Neural cell (in vitro differentiated cells): ENCODE measurements at regions not wholly inside any gene's neighbourhood (a gene's known extent, or its start where the extent isn't known, plus 50 kb on each side); places are given as distances from the start of the nearest gene placed in this dataset.

Experiments used
- H2AFZ ChIP-seq: fragments of 200-600, 300-800 bp; sonication (generic), shearing (Covaris generic); 2 replicates; pipeline ENCODE4 v1.6.0; 2014; ENCODE audit warnings: low read depth, mild to moderate bottlenecking, antibody characterized with exemption, low read length, moderate library complexity
- H3F3A ChIP-seq: fragments of 200-600 bp; shearing (Covaris generic); 2 replicates; pipeline ENCODE4 v1.6.1; 2016; ENCODE audit warnings: mild to moderate bottlenecking, moderate library complexity, mixed read lengths, antibody characterized with exemption, low read length; ENCODE audit not compliant: insufficient read depth, poor library complexity, severe bottlenecking
- H3K27ac ChIP-seq: fragments of 200-600, 300-800 bp; sonication (generic), shearing (Covaris generic); 2 replicates; pipeline ENCODE4 v1.5.1; 2014; ENCODE audit warnings: mild to moderate bottlenecking, low read length, moderate library complexity
- H3K27me3 ChIP-seq: fragments of 300-800, 200-600 bp; sonication (generic), shearing (Covaris generic); 2 replicates; pipeline ENCODE4 v1.6.0; 2014; ENCODE audit warnings: mild to moderate bottlenecking, low read depth, low read length, moderate library complexity; ENCODE audit not compliant: insufficient read depth
- H3K36me3 ChIP-seq: fragments of 300-800, 200-600 bp; sonication (generic), shearing (Covaris generic); 2 replicates; pipeline ENCODE4 v1.5.1; 2014; ENCODE audit warnings: mild to moderate bottlenecking, antibody characterized with exemption, low read length, moderate library complexity; ENCODE audit not compliant: insufficient read depth
- H3K4me2 ChIP-seq: fragments of 300-800, 200-600 bp; sonication (generic), shearing (Covaris generic); 2 replicates; pipeline ENCODE4 v1.6.0; 2014; ENCODE audit warnings: mild to moderate bottlenecking, low read length
- H3K4me3 ChIP-seq: fragments of 300-800, 200-600 bp; sonication (generic), shearing (Covaris generic); 2 replicates; pipeline ENCODE4 v1.5.1; 2014; ENCODE audit warnings: mild to moderate bottlenecking, low read length, moderate library complexity
- H3K79me2 ChIP-seq: fragments of 200-600 bp; shearing (Covaris generic); replicated peaks from 2 replicates; pipeline ENCODE4 v1.6.0; 2014; ENCODE audit warnings: mild to moderate bottlenecking, low read length, moderate library complexity; ENCODE audit not compliant: insufficient read depth
- H3K9ac ChIP-seq: fragments of 300-800, 200-600 bp; sonication (generic), shearing (Covaris generic); 2 replicates; pipeline ENCODE4 v1.6.1; 2016; ENCODE audit warnings: mild to moderate bottlenecking, low read length, mixed read lengths
- H3K9me2 ChIP-seq: fragments of 200-600 bp; shearing (Covaris generic); 2 replicates; pipeline ENCODE4 v1.6.1; 2016; ENCODE audit warnings: mild to moderate bottlenecking, low read length, mixed read lengths; ENCODE audit not compliant: insufficient read depth
- H3K9me3 ChIP-seq: fragments of 200-600, 300-800 bp; sonication (generic), shearing (Covaris generic); 2 replicates; pipeline ENCODE4 v1.6.1; 2016; ENCODE audit warnings: mild to moderate bottlenecking, mixed run types, low read length, moderate library complexity, mixed read lengths
- H4K20me1 ChIP-seq: fragments of 200-600 bp; shearing (Covaris generic); 2 replicates; pipeline ENCODE4 v1.6.1; 2016; ENCODE audit warnings: mild to moderate bottlenecking, mixed run types; ENCODE audit not compliant: insufficient read depth
- CTCF ChIP-seq: fragments of 450-650 bp; IDR thresholded peaks from 2 replicates; pipeline ENCODE4 v1.5.1; 2014; ENCODE audit warnings: antibody characterized with exemption, mild to moderate bottlenecking, moderate library complexity; ENCODE audit not compliant: poor library complexity, severe bottlenecking
- EP300 ChIP-seq: fragments of 450-650 bp; conservative IDR thresholded peaks from 2 replicates; pipeline ENCODE4 v1.6.1; 2014; ENCODE audit warnings: antibody characterized with exemption, mild to moderate bottlenecking, moderate library complexity; ENCODE audit not compliant: poor library complexity, severe bottlenecking
- EZH2 ChIP-seq: fragments of 200-600, 300-800 bp; shearing (Covaris generic), sonication (generic); IDR thresholded peaks from 2 replicates; pipeline ENCODE4 v1.6.1; 2014; ENCODE audit warnings: antibody characterized with exemption, low read length, borderline replicate concordance, mild to moderate bottlenecking; ENCODE audit not compliant: insufficient read depth, poor library complexity, severe bottlenecking
- MXI1 ChIP-seq: fragments of 450-650 bp; conservative IDR thresholded peaks from 2 replicates; pipeline ENCODE4 v1.6.1; 2014; ENCODE audit warnings: antibody characterized with exemption, mild to moderate bottlenecking; ENCODE audit not compliant: poor library complexity, severe bottlenecking
- POLR2AphosphoS5 ChIP-seq: IDR thresholded peaks from 2 replicates; pipeline ENCODE4 v1.6.1; 2012
- RAD21 ChIP-seq: fragments of 450-650 bp; conservative IDR thresholded peaks from 2 replicates; pipeline ENCODE4 v1.6.1; 2014; ENCODE audit warnings: antibody characterized with exemption, mild to moderate bottlenecking, moderate library complexity
- TAF1 ChIP-seq: IDR thresholded peaks from 2 replicates; pipeline ENCODE4 v1.6.1; 2012; ENCODE audit warnings: low read depth
- TF ChIP-seq, protein P1 (sequence below): IDR thresholded peaks from 2 replicates; pipeline ENCODE4 v1.6.1; 2012; ENCODE audit warnings: borderline replicate concordance

- Histone ChIP-seq H3K9ac (no peak overlapping the region), H3K79me2 (no peaks in the 10 kb centered on the region), H3K27me3 (no peaks in the 10 kb centered on the region), H4K20me1 (no peaks in the 10 kb centered on the region), H3K4me3 (no peak overlapping the region), H3K36me3 (no peaks in the 10 kb centered on the region), H3K9me3 (no peaks in the 10 kb centered on the region), H3K4me2 (no peak overlapping the region), H3K9me2 (no peaks in the 10 kb centered on the region), H3F3A (no peaks in the 10 kb centered on the region), H3K27ac (no peak overlapping the region), H2AFZ (no peak overlapping the region)
- TF ChIP-seq TAF1 (no peak), POLR2AphosphoS5 (no peak), MXI1 (no peak), RAD21 (no peak), EP300 (no peak), CTCF (no peak), EZH2 (no peak)
- TF ChIP-seq, protein P1, sequence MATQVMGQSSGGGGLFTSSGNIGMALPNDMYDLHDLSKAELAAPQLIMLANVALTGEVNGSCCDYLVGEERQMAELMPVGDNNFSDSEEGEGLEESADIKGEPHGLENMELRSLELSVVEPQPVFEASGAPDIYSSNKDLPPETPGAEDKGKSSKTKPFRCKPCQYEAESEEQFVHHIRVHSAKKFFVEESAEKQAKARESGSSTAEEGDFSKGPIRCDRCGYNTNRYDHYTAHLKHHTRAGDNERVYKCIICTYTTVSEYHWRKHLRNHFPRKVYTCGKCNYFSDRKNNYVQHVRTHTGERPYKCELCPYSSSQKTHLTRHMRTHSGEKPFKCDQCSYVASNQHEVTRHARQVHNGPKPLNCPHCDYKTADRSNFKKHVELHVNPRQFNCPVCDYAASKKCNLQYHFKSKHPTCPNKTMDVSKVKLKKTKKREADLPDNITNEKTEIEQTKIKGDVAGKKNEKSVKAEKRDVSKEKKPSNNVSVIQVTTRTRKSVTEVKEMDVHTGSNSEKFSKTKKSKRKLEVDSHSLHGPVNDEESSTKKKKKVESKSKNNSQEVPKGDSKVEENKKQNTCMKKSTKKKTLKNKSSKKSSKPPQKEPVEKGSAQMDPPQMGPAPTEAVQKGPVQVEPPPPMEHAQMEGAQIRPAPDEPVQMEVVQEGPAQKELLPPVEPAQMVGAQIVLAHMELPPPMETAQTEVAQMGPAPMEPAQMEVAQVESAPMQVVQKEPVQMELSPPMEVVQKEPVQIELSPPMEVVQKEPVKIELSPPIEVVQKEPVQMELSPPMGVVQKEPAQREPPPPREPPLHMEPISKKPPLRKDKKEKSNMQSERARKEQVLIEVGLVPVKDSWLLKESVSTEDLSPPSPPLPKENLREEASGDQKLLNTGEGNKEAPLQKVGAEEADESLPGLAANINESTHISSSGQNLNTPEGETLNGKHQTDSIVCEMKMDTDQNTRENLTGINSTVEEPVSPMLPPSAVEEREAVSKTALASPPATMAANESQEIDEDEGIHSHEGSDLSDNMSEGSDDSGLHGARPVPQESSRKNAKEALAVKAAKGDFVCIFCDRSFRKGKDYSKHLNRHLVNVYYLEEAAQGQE = no peak
Measured at GRCh38 chr4:28523681-28524190, 1663.1 kb downstream of the STIM2 start.

- no peak overlapping the region for H2AFZ ChIP-seq
- no peak for TF ChIP-seq RAD21
- H3K4me2 ChIP-seq = no peak overlapping the region
- H4K20me1 ChIP-seq = no peaks in the 10 kb centered on the region
- no peaks in the 10 kb centered on the region for H3K36me3 ChIP-seq
- no peaks in the 10 kb centered on the region for H3K27me3 ChIP-seq
- no peaks in the 10 kb centered on the region for H3F3A ChIP-seq
- H3K9ac ChIP-seq = no peak overlapping the region
- no peaks in the 10 kb centered on the region for H3K9me2 ChIP-seq
- H3K27ac ChIP-seq = no peak overlapping the region
- no peaks in the 10 kb centered on the region for H3K9me3 ChIP-seq
- no peaks in the 10 kb centered on the region for H3K79me2 ChIP-seq
- no peak overlapping the region for H3K4me3 ChIP-seq
Measured at GRCh38 chr4:28536124-28536523, 1675.5 kb downstream of the STIM2 start.

- Histone ChIP-seq H3K4me3 (no peak overlapping the region), H3K9me2 (no peaks in the 10 kb centered on the region), H3K9me3 (no peaks in the 10 kb centered on the region), H3K36me3 (no peaks in the 10 kb centered on the region), H3K79me2 (no peaks in the 10 kb centered on the region), H2AFZ (no peak overlapping the region), H3F3A (peaks cover 2% of the 10 kb centered on the region), H3K27me3 (no peaks in the 10 kb centered on the region), H3K27ac (no peak overlapping the region), H4K20me1 (no peaks in the 10 kb centered on the region), H3K9ac (no peak overlapping the region), H3K4me2 (no peak overlapping the region)
- no peak for TF ChIP-seq MXI1
Measured at GRCh38 chr4:28545986-28546385, 1685.3 kb downstream of the STIM2 start.
